Mesendoderm (in vitro differentiated cells): ENCODE measurements at regions not wholly inside any gene's neighbourhood (a gene's known extent, or its start where the extent isn't known, plus 50 kb on each side); places are given as distances from the start of the nearest gene placed in this dataset.

Experiments
- DNase-seq: peaks from one replicate; pipeline ENCODE4 v3.0.0; 2013
- H2AK5ac ChIP-seq: 2 replicates; pipeline ENCODE4 v1.6.1; 2013; ENCODE audit warnings: low read length, inconsistent platforms
- H2BK120ac ChIP-seq: 2 replicates; pipeline ENCODE4 v1.6.1; 2013; ENCODE audit warnings: low read depth, mild to moderate bottlenecking, low read length, moderate library complexity, mixed read lengths
- H2BK15ac ChIP-seq: replicated peaks from 2 replicates; pipeline ENCODE4 v1.6.1; 2013; ENCODE audit warnings: low read depth, mild to moderate bottlenecking, moderate library complexity
- H2BK5ac ChIP-seq: 2 replicates; pipeline ENCODE4 v1.6.1; 2013; ENCODE audit warnings: low read length, inconsistent platforms
- H3K18ac ChIP-seq: 2 replicates; pipeline ENCODE4 v1.6.1; 2013; ENCODE audit warnings: mild to moderate bottlenecking, low read length, mixed read lengths
- H3K23ac ChIP-seq: one replicate; pipeline ENCODE4 v1.6.1; 2013; ENCODE audit warnings: low read length
- H3K27ac ChIP-seq: 2 replicates; pipeline ENCODE4 v1.5.1; 2013; ENCODE audit warnings: low read depth, mild to moderate bottlenecking, inconsistent platforms, low read length, moderate library complexity
- H3K27me3 ChIP-seq: 2 replicates; pipeline ENCODE4 v1.6.1; 2013; ENCODE audit warnings: low read length, control low read depth, mild to moderate bottlenecking, inconsistent platforms; ENCODE audit not compliant: insufficient read depth, poor library complexity
- H3K36me3 ChIP-seq: 2 replicates; pipeline ENCODE4 v1.6.1; 2013; ENCODE audit warnings: low read length, inconsistent platforms; ENCODE audit not compliant: control insufficient read depth, insufficient read depth
- H3K4ac ChIP-seq: one replicate; pipeline ENCODE4 v1.6.1; 2013; ENCODE audit warnings: low read depth, mild to moderate bottlenecking, low read length, moderate library complexity
- H3K4me1 ChIP-seq: 2 replicates; pipeline ENCODE4 v1.6.1; 2013; ENCODE audit warnings: low read depth, low read length, inconsistent platforms; ENCODE audit not compliant: control insufficient read depth
- H3K4me2 ChIP-seq: 2 replicates; pipeline ENCODE4 v1.6.1; 2013; ENCODE audit warnings: low read length
- H3K4me3 ChIP-seq: 2 replicates; pipeline ENCODE4 v1.5.1; 2013; ENCODE audit warnings: mild to moderate bottlenecking, low read length
- H3K56ac ChIP-seq: one replicate; pipeline ENCODE4 v1.6.1; 2013; ENCODE audit warnings: low read length
- H3K79me1 ChIP-seq: 2 replicates; pipeline ENCODE4 v1.6.1; 2013; ENCODE audit warnings: low read length, inconsistent platforms
- H3K79me2 ChIP-seq: 2 replicates; pipeline ENCODE4 v1.6.1; 2013; ENCODE audit warnings: mild to moderate bottlenecking, low read length; ENCODE audit not compliant: control insufficient read depth, insufficient read depth
- H3K9ac ChIP-seq: 2 replicates; pipeline ENCODE4 v1.6.1; 2013; ENCODE audit warnings: low read length, inconsistent platforms
- H4K5ac ChIP-seq: one replicate; pipeline ENCODE4 v1.6.1; 2013; ENCODE audit warnings: low read length
- H4K8ac ChIP-seq: one replicate; pipeline ENCODE4 v1.6.1; 2013; ENCODE audit warnings: low read depth, mild to moderate bottlenecking, control low read depth, low read length, moderate library complexity
- WGBS: extraction: QIAGEN DNeasy Blood & Tissue Kit; methylation state at CpG from one replicate; pipeline ENCODE4 v1.1.7; 2013; ENCODE audit warnings: low lambda C conversion rate, missing lambda C conversion rate; ENCODE audit not compliant: insufficient coverage; ENCODE audit errors: extremely low coverage; 5-methylcytosine and 5-hydroxymethylcytosine counted together

DNA sequence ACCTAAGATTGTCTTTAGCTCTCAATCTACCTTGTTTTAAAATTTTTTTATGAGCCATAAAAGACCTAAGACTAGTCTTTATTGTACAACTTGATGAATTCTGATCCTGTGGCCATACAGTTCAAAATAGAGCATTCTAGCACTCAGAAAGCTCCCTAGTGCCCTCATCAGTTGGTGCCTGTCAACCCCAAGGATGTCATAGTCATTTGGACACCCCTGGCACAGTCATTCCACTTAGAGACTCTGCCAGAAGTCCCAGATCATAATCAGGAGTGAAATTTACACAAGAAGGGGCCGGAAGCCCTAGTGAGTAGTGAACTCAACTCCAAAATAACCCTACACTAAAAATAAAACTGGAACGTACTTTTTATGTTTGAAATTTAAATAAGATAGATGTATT is 80.0 kb upstream of the INSIG1 start:
- no peaks in the 10 kb centered on the region for H3K27me3 ChIP-seq
- no peak for DNase-seq
- H3K79me2 ChIP-seq, result no peaks in the 10 kb centered on the region
- no peak overlapping the region for H2BK5ac ChIP-seq
- H2BK15ac ChIP-seq, result no peak overlapping the region
- H3K18ac ChIP-seq, result no peak overlapping the region
- H3K27ac ChIP-seq, result no peak overlapping the region
- H3K36me3 ChIP-seq, result no peaks in the 10 kb centered on the region
- no peak overlapping the region for H4K8ac ChIP-seq
- no peak overlapping the region for H3K4ac ChIP-seq
- H2BK120ac ChIP-seq, result no peak overlapping the region
- H3K4me1 ChIP-seq, result peaks cover 2% of the 10 kb centered on the region
- H3K56ac ChIP-seq, result no peak overlapping the region
- no peak overlapping the region for H3K23ac ChIP-seq
- WGBS, result no CpG with 5 or more reads among the region's 2 CpGs
- H3K4me2 ChIP-seq, result no peak overlapping the region
- H3K79me1 ChIP-seq, result no peaks in the 10 kb centered on the region
- no peak overlapping the region for H3K4me3 ChIP-seq
- H2AK5ac ChIP-seq, result no peak overlapping the region
- no peak overlapping the region for H4K5ac ChIP-seq
- no peak overlapping the region for H3K9ac ChIP-seq

GRCh38 chr7:155218276-155219153 is 79.2 kb upstream of the INSIG1 start:
- H3K56ac ChIP-seq, result no peak overlapping the region
- no peak overlapping the region for H2BK5ac ChIP-seq
- DNase-seq, result no peak
- no peak overlapping the region for H2BK120ac ChIP-seq
- H3K27ac ChIP-seq, result no peak overlapping the region
- H3K79me1 ChIP-seq, result no peaks in the 10 kb centered on the region
- H3K23ac ChIP-seq, result no peak overlapping the region
- H2AK5ac ChIP-seq, result no peak overlapping the region
- H3K9ac ChIP-seq, result no peak overlapping the region
- H3K36me3 ChIP-seq, result no peaks in the 10 kb centered on the region
- no peak overlapping the region for H4K5ac ChIP-seq
- peaks cover 2% of the 10 kb centered on the region for H3K4me1 ChIP-seq
- H4K8ac ChIP-seq, result no peak overlapping the region
- H3K4me2 ChIP-seq, result no peak overlapping the region
- no peak overlapping the region for H3K18ac ChIP-seq
- H3K4ac ChIP-seq, result no peak overlapping the region
- H3K4me3 ChIP-seq, result no peak overlapping the region
- no peak overlapping the region for H2BK15ac ChIP-seq
- no peaks in the 10 kb centered on the region for H3K79me2 ChIP-seq
- WGBS, result no CpG with 5 or more reads among the region's 20 CpGs
- H3K27me3 ChIP-seq, result no peaks in the 10 kb centered on the region

GRCh38 chr7:155219154-155219531 is 78.5 kb upstream of the INSIG1 start:
- H3K18ac ChIP-seq, result no peak overlapping the region
- no peaks in the 10 kb centered on the region for H3K36me3 ChIP-seq
- H3K79me1 ChIP-seq, result no peaks in the 10 kb centered on the region
- H3K4ac ChIP-seq, result no peak overlapping the region
- H2BK15ac ChIP-seq, result no peak overlapping the region
- H3K4me2 ChIP-seq, result no peak overlapping the region
- no peak overlapping the region for H2BK5ac ChIP-seq
- H2BK120ac ChIP-seq, result no peak overlapping the region
- no peak overlapping the region for H2AK5ac ChIP-seq
- H3K9ac ChIP-seq, result no peak overlapping the region
- H3K27me3 ChIP-seq, result no peaks in the 10 kb centered on the region
- no CpG with 5 or more reads among the region's 15 CpGs for WGBS
- DNase-seq, result no peak
- no peak overlapping the region for H3K4me3 ChIP-seq
- H3K56ac ChIP-seq, result no peak overlapping the region
- H4K8ac ChIP-seq, result no peak overlapping the region
- no peak overlapping the region for H3K23ac ChIP-seq
- no peak overlapping the region for H3K27ac ChIP-seq
- H4K5ac ChIP-seq, result no peak overlapping the region
- peaks cover 2% of the 10 kb centered on the region for H3K4me1 ChIP-seq
- no peaks in the 10 kb centered on the region for H3K79me2 ChIP-seq

DNA sequence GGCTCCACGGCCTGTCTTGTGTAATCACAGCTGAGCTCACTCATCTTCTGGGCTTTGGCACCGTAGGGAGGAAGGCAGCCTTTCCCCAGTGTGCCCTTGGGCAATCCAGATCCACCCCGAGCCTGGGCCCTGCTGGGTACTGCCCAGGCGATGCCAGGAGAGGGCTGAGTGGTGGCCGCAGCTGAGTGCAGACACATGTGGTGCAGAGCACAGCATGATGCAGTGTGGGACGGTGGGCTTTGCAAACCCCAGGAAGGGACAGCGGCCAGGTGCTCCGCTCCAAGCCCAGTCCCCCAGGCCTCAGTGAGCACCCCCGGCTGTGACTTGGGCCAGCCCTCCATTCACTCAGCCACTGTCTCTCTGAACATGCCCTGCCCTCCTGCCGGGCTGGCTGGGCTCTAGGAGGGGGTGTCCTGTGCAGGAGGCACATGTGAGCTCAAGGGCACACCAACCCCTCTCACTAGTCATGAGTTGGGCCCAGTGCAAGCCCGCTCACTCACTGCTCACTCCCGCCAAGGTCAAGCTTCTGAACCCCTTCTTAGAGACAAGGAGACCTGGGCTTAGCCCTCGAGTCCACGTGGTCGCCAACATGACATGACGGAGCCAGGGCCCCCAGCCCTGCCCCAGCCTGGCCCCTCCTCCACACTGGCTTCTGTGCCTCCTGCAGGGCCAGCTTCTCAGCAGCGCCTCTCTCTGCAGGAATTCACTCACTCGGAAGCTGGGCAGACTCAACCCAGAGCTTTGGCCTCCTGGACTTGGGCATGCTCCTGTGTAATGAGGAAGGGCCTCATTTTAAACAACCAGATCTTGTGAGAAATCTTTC is 77.5 kb upstream of the INSIG1 start:
- Histone ChIP-seq H4K8ac (no peak overlapping the region), H3K4me2 (no peak overlapping the region), H3K18ac (no peak overlapping the region), H3K36me3 (no peaks in the 10 kb centered on the region), H3K4me1 (peaks cover 4% of the 10 kb centered on the region), H3K27ac (no peak overlapping the region), H4K5ac (no peak overlapping the region), H3K27me3 (no peaks in the 10 kb centered on the region), H3K79me1 (no peaks in the 10 kb centered on the region), H2BK15ac (no peak overlapping the region), H2BK5ac (no peak overlapping the region), H2AK5ac (peak overlapping the region; percentile 38), H3K23ac (no peak overlapping the region), H3K9ac (no peak overlapping the region), H3K4me3 (no peak overlapping the region), H3K56ac (peak overlapping the region; percentile 34), H3K79me2 (no peaks in the 10 kb centered on the region), H3K4ac (no peak overlapping the region), H2BK120ac (no peak overlapping the region)
- no peak for DNase-seq
- no CpG with 5 or more reads among the region's 18 CpGs for WGBS

DNA sequence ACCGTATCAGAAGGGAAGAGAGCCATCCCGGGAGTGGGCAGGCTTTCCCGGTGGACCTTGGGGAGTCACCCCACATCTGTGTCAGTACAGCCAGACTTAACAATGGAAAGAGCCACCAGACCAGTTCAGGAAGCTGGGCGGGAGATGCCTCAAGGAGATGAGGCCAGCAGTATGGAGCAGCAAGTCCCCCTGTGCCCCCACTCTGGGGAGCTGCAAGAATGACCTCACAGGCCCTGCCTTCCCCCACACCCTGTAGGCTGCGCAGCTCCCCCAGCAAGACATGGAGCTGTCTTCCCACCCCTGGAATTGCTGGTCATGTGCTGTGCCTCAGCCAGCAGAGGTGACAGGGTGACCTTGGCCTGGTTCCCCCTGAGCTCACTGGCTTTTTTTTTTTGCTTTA is 76.8 kb upstream of the INSIG1 start:
- Histone ChIP-seq H3K18ac (no peak overlapping the region), H3K79me2 (no peaks in the 10 kb centered on the region), H2BK5ac (no peak overlapping the region), H2AK5ac (no peak overlapping the region), H2BK120ac (no peak overlapping the region), H3K36me3 (no peaks in the 10 kb centered on the region), H3K4me3 (no peak overlapping the region), H3K4ac (no peak overlapping the region), H3K9ac (no peak overlapping the region), H3K56ac (no peak overlapping the region), H3K4me1 (peaks cover 4% of the 10 kb centered on the region), H4K8ac (no peak overlapping the region), H3K79me1 (no peaks in the 10 kb centered on the region), H3K27me3 (no peaks in the 10 kb centered on the region), H3K4me2 (no peak overlapping the region), H3K23ac (no peak overlapping the region), H3K27ac (no peak overlapping the region), H4K5ac (no peak overlapping the region), H2BK15ac (no peak overlapping the region)
- DNase-seq, result no peak
- WGBS, result no CpG with 5 or more reads among the region's 5 CpGs
